WTC11 (cell line): ENCODE measurements at regions not wholly inside any gene's neighbourhood (a gene's known extent, or its start where the extent isn't known, plus 50 kb on each side); places are given as distances from the start of the nearest gene placed in this dataset.

Experiments
- ATAC-seq: fragments of 200-7000 bp; cut with Tn5 transposase; 2 replicates; pipeline ENCODE4 v1.10.0; 2021; ENCODE audit warnings: mild to moderate bottlenecking, moderate library complexity
- CTCF ChIA-PET: fragments of 300-600 bp; sonication (Branson Sonifier 250); formaldehyde crosslinking; loops from one replicate; lab custom pipeline; 2021; ENCODE audit warnings: antibody characterized with exemption; lab: Charles Lee
- POLR2A ChIA-PET: fragments of 350-600 bp; sonication (Branson Sonifier 250); formaldehyde crosslinking; loops from one replicate; lab custom pipeline; 2021; ENCODE audit warnings: antibody characterized with exemption; lab: Charles Lee
- DNase-seq: peaks from one replicate; pipeline ENCODE4 v3.0.0; 2021; ENCODE audit warnings: low spot score
- H3K27ac Mint-ChIP-seq: 2 replicates; pipeline ENCODE4 v1.8.0; 2021; ENCODE audit warnings: mixed read lengths
- H3K27me3 Mint-ChIP-seq: 2 replicates; pipeline ENCODE4 v1.8.0; 2021; ENCODE audit warnings: low read depth, mild to moderate bottlenecking, moderate library complexity, mixed read lengths
- H3K36me3 Mint-ChIP-seq: 2 replicates; pipeline ENCODE4 v1.8.0; 2021; ENCODE audit warnings: mixed read lengths
- H3K4me1 Mint-ChIP-seq: 2 replicates; pipeline ENCODE4 v1.8.0; 2022; ENCODE audit warnings: mixed read lengths
- H3K4me3 Mint-ChIP-seq: 2 replicates; pipeline ENCODE4 v1.8.0; 2021; ENCODE audit warnings: mild to moderate bottlenecking, moderate library complexity, mixed read lengths
- H3K9me3 Mint-ChIP-seq: 2 replicates; pipeline ENCODE4 v1.8.0; 2021; ENCODE audit warnings: mixed read lengths
- CBFB ChIP-seq: sonication (generic); formaldehyde crosslinking; IDR thresholded peaks from 2 replicates; pipeline ENCODE4 v1.8.1; 2022; ENCODE audit warnings: mild to moderate bottlenecking, low read depth, missing genetic modification reagents
- ESRRA ChIP-seq: sonication (generic); formaldehyde crosslinking; IDR thresholded peaks from 2 replicates; pipeline ENCODE4 v1.8.1; 2022; ENCODE audit warnings: mild to moderate bottlenecking, missing genetic modification reagents, borderline replicate concordance
- GABPB1 ChIP-seq: sonication (generic); formaldehyde crosslinking; IDR thresholded peaks from 2 replicates; pipeline ENCODE4 v1.8.1; 2023; ENCODE audit warnings: mild to moderate bottlenecking, missing genetic modification reagents
- HMGA2 ChIP-seq: fragments of 250-450 bp; sonication (Bioruptor Pico); IDR thresholded peaks from 2 replicates; pipeline ENCODE4 v1.4.0; 2021; ENCODE audit warnings: mild to moderate bottlenecking, moderate library complexity
- JAZF1 ChIP-seq: fragments of 250-450 bp; sonication (Bioruptor Pico); IDR thresholded peaks from 2 replicates; pipeline ENCODE4 v1.9.0; 2021; ENCODE audit warnings: moderate library complexity, mild to moderate bottlenecking, inconsistent platforms
- KAT7 ChIP-seq: sonication (generic); formaldehyde crosslinking; IDR thresholded peaks from 2 replicates; pipeline ENCODE4 v1.8.1; 2023; ENCODE audit warnings: missing genetic modification reagents, mild to moderate bottlenecking, borderline replicate concordance
- NFE2L1 ChIP-seq: sonication (generic); formaldehyde crosslinking; IDR thresholded peaks from 2 replicates; pipeline ENCODE4 v1.8.1; 2023; ENCODE audit warnings: missing genetic modification reagents
- OVOL2 ChIP-seq: fragments of 250-450 bp; sonication (Bioruptor Pico); IDR thresholded peaks from 2 replicates; pipeline ENCODE4 v1.9.0; 2021; ENCODE audit warnings: mild to moderate bottlenecking, borderline replicate concordance
- PREB ChIP-seq: sonication (generic); formaldehyde crosslinking; IDR thresholded peaks from 2 replicates; pipeline ENCODE4 v1.8.1; 2022; ENCODE audit warnings: mild to moderate bottlenecking, missing genetic modification reagents, moderate library complexity, borderline replicate concordance
- TP53 ChIP-seq: sonication (generic); formaldehyde crosslinking; IDR thresholded peaks from 2 replicates; pipeline ENCODE4 v1.8.1; 2023; ENCODE audit warnings: mild to moderate bottlenecking, missing genetic modification reagents
- ZNF138 ChIP-seq: sonication (generic); formaldehyde crosslinking; conservative IDR thresholded peaks from 2 replicates; pipeline ENCODE4 v1.8.1; 2022; ENCODE audit warnings: mild to moderate bottlenecking, moderate library complexity, missing genetic modification reagents
- ZNF219 ChIP-seq: sonication (generic); formaldehyde crosslinking; IDR thresholded peaks from 2 replicates; pipeline ENCODE4 v1.8.0; 2023; ENCODE audit warnings: missing genetic modification reagents, mild to moderate bottlenecking, borderline replicate concordance
- TF ChIP-seq, protein P1 (sequence below): fragments of 250-450 bp; sonication (Bioruptor Pico); IDR thresholded peaks from 2 replicates; pipeline ENCODE4 v1.9.0; 2021; ENCODE audit warnings: mild to moderate bottlenecking
- TF ChIP-seq, protein P2 (sequence below): sonication (generic); formaldehyde crosslinking; IDR thresholded peaks from 2 replicates; pipeline ENCODE4 v1.8.1; 2023; ENCODE audit warnings: mild to moderate bottlenecking, missing genetic modification reagents, moderate library complexity
- TF ChIP-seq, protein P3 (sequence below): fragments of 250-450 bp; sonication (Bioruptor Pico); conservative IDR thresholded peaks from 2 replicates; pipeline ENCODE4 v1.9.0; 2021; ENCODE audit warnings: mild to moderate bottlenecking

DNA sequence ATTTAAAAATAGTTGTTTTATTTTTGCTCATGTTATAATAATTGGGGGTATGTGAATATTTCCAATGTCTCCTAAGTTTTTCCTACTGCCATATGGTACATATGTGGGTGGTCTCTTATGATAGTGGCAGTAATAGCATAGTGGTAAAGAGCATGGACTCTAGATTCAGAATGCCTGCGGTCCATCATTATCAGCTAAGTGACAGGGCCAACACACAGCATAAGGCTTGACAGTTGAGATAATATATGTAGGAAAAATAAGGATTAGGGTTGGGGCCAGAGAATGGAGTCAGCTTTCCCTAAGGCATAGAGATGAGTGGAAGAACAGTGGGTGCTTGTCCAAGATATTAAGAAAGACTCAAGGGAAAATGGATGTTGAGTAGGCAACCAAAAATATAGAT, 2707.5 kb downstream of the PCDH7 start:
- DNase-seq (no peak), ATAC-seq (no peak)
- H3K4me1 Mint-ChIP-seq = no peaks in the 10 kb centered on the region
- H3K9me3 Mint-ChIP-seq = no peaks in the 10 kb centered on the region
- no peak overlapping the region for H3K27ac Mint-ChIP-seq
- no peak overlapping the region for H3K4me3 Mint-ChIP-seq
- H3K36me3 Mint-ChIP-seq = no peaks in the 10 kb centered on the region
- TF ChIP-seq CBFB (CRISPR knock-in tag) (no peak), NFE2L1 (no peak), GABPB1 (CRISPR knock-in tag) (no peak), JAZF1 (no peak), TP53 (no peak), ZNF219 (CRISPR knock-in tag) (no peak)
- TF ChIP-seq, protein P1, sequence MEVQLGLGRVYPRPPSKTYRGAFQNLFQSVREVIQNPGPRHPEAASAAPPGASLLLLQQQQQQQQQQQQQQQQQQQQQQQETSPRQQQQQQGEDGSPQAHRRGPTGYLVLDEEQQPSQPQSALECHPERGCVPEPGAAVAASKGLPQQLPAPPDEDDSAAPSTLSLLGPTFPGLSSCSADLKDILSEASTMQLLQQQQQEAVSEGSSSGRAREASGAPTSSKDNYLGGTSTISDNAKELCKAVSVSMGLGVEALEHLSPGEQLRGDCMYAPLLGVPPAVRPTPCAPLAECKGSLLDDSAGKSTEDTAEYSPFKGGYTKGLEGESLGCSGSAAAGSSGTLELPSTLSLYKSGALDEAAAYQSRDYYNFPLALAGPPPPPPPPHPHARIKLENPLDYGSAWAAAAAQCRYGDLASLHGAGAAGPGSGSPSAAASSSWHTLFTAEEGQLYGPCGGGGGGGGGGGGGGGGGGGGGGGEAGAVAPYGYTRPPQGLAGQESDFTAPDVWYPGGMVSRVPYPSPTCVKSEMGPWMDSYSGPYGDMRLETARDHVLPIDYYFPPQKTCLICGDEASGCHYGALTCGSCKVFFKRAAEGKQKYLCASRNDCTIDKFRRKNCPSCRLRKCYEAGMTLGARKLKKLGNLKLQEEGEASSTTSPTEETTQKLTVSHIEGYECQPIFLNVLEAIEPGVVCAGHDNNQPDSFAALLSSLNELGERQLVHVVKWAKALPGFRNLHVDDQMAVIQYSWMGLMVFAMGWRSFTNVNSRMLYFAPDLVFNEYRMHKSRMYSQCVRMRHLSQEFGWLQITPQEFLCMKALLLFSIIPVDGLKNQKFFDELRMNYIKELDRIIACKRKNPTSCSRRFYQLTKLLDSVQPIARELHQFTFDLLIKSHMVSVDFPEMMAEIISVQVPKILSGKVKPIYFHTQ = no peak
- H3K27me3 Mint-ChIP-seq = no peaks in the 10 kb centered on the region
- CTCF ChIA-PET = no interaction called here
- POLR2A ChIA-PET = no interaction called here

- no peaks in the 10 kb centered on the region for H3K36me3 Mint-ChIP-seq
- DNase-seq (no peak), ATAC-seq (no peak)
- H3K9me3 Mint-ChIP-seq = no peaks in the 10 kb centered on the region
- no peaks in the 10 kb centered on the region for H3K27me3 Mint-ChIP-seq
- H3K4me1 Mint-ChIP-seq = no peaks in the 10 kb centered on the region
- POLR2A ChIA-PET = no interaction called here
- no peak overlapping the region for H3K4me3 Mint-ChIP-seq
- no peak overlapping the region for H3K27ac Mint-ChIP-seq
- TF ChIP-seq, protein P2, sequence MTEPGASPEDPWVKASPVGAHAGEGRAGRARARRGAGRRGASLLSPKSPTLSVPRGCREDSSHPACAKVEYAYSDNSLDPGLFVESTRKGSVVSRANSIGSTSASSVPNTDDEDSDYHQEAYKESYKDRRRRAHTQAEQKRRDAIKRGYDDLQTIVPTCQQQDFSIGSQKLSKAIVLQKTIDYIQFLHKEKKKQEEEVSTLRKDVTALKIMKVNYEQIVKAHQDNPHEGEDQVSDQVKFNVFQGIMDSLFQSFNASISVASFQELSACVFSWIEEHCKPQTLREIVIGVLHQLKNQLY (CRISPR knock-in tag) = no peak
- TF ChIP-seq KAT7 (CRISPR knock-in tag) (no peak), HMGA2 (CRISPR knock-in tag) (no peak), ESRRA (no peak), ZNF138 (no peak), PREB (CRISPR knock-in tag) (no peak)
- TF ChIP-seq, all 79 proteins: peak for 0
- CTCF ChIA-PET = no interaction called here
These were observed 2709.8 kb downstream of the PCDH7 start for GRCh38 chr4:33429971-33430370.

GRCh38 chr4:33437406-33437805, 2717.2 kb downstream of the PCDH7 start:
- Mint-ChIP-seq H3K9me3 (no peaks in the 10 kb centered on the region), H3K36me3 (no peaks in the 10 kb centered on the region), H3K27ac (no peak overlapping the region), H3K4me1 (no peaks in the 10 kb centered on the region), H3K27me3 (no peaks in the 10 kb centered on the region), H3K4me3 (no peak overlapping the region)
- ChIA-PET CTCF (no interaction called here), POLR2A (no interaction called here)
- ATAC-seq (no peak), DNase-seq (no peak)
- no peak for TF ChIP-seq OVOL2 (CRISPR knock-in tag)
- TF ChIP-seq, protein P3, sequence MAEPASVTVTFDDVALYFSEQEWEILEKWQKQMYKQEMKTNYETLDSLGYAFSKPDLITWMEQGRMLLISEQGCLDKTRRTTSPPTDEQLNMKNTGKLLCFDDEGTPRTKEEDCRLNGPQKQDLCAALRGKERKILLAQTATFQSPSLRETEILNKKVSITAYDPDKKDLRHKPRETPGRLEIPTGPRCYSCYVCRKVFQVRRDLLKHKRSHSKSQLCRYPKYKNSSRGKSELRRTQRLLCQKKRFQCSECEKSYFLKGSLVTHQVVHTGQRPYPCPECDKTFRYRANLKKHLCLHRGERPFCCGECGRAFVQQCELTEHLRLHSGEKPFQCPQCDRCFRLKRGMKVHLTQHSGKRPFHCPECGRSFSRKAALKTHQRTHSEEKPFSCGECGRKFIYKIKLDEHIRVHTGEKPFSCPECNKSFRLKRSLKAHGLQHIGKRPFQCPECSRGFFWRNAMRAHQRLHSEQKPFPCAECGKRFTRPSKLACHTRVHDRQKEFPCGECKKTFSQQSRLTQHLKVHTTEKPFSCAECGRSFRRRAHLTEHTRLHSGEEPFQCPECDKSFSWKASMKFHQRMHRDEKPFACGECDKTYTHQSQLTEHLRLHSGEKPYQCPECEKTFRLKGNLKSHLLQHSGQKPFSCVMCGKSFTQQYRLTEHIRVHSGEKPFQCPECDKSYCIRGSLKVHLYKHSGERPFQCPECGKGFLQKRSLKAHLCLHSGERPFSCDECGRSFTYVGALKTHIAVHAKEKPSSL (CRISPR knock-in tag) = no peak
- no peak for TF ChIP-seq ZNF219 (CRISPR knock-in tag)
